ENCODE measurements at regions not wholly inside any gene's neighbourhood (a gene's known extent, or its start where the extent isn't known, plus 50 kb on each side); places are given as distances from the start of the nearest gene placed in this dataset.

GRCh38 chr13:30135868-30136267, 171.5 kb downstream of the KATNAL1 start:
- no peaks in the 10 kb centered on the region for H3K27me3 ChIP-seq (ENCODE audit: insufficient read depth, low read length)
- H3K9me3 ChIP-seq (ENCODE audit: low read depth, low read length) = no peaks in the 10 kb centered on the region
- H3K36me3 ChIP-seq (ENCODE audit: insufficient read depth, low read length) = no peaks in the 10 kb centered on the region
- H4K20me1 ChIP-seq (ENCODE audit: insufficient read depth, low read length) = no peaks in the 10 kb centered on the region
- H2AFZ ChIP-seq (ENCODE audit: low read length) = no peak overlapping the region
- H3K4me2 ChIP-seq (ENCODE audit: insufficient read depth, low read length) = no peak overlapping the region
- DNase-seq (ENCODE audit: insufficient read length, low spot score, missing footprints) = peak; percentile 83
- no peak for TF ChIP-seq CTCF (IDR thresholded peaks at IDR 0.05; ENCODE audit: extremely low read depth, low read depth, low read length)
- no peaks in the 10 kb centered on the region for H3K79me2 ChIP-seq (ENCODE audit: insufficient read depth, low read length)
- H3K4me3 ChIP-seq (ENCODE audit: insufficient read depth, low read length) = no peak overlapping the region
- H3K27ac ChIP-seq (ENCODE audit: low read depth, low read length) = no peak overlapping the region
- H3K4me1 ChIP-seq (ENCODE audit: insufficient read depth, low read length) = peaks cover 34% of the 10 kb centered on the region

GRCh38 chr13:30135351-30135750, 172.0 kb downstream of the KATNAL1 start:
- Histone ChIP-seq H3K4me1 (ENCODE audit: insufficient read depth, low read length) (peaks cover 34% of the 10 kb centered on the region), H3K27me3 (ENCODE audit: insufficient read depth, low read length) (no peaks in the 10 kb centered on the region), H3K27ac (ENCODE audit: low read depth, low read length) (no peak overlapping the region), H3K4me2 (ENCODE audit: insufficient read depth, low read length) (no peak overlapping the region), H3K4me3 (ENCODE audit: insufficient read depth, low read length) (no peak overlapping the region), H2AFZ (ENCODE audit: low read length) (no peak overlapping the region), H3K79me2 (ENCODE audit: insufficient read depth, low read length) (no peaks in the 10 kb centered on the region), H4K20me1 (ENCODE audit: insufficient read depth, low read length) (no peaks in the 10 kb centered on the region), H3K9me3 (ENCODE audit: low read depth, low read length) (no peaks in the 10 kb centered on the region), H3K36me3 (ENCODE audit: insufficient read depth, low read length) (no peaks in the 10 kb centered on the region)
- peak; percentile 79 for DNase-seq (ENCODE audit: insufficient read length, low spot score, missing footprints)
- no peak for TF ChIP-seq CTCF (IDR thresholded peaks at IDR 0.05; ENCODE audit: extremely low read depth, low read depth, low read length)

- no peak for DNase-seq (ENCODE audit: insufficient read length, low spot score, missing footprints)
- TF ChIP-seq CTCF (IDR thresholded peaks at IDR 0.05; ENCODE audit: extremely low read depth, low read depth, low read length) = no peak
- no peak overlapping the region for H2AFZ ChIP-seq (ENCODE audit: low read length)
Observed at GRCh38 chr13:30134578-30134977, 172.8 kb downstream of the KATNAL1 start.

GRCh38 chr13:30133996-30134395, 173.4 kb downstream of the KATNAL1 start:
- peak overlapping the region; percentile 51 for H3K4me2 ChIP-seq (ENCODE audit: insufficient read depth, low read length)
- no peaks in the 10 kb centered on the region for H3K9me3 ChIP-seq (ENCODE audit: low read depth, low read length)
- no peak overlapping the region for H3K4me3 ChIP-seq (ENCODE audit: insufficient read depth, low read length)
- H3K27me3 ChIP-seq (ENCODE audit: insufficient read depth, low read length) = no peaks in the 10 kb centered on the region
- no peaks in the 10 kb centered on the region for H3K79me2 ChIP-seq (ENCODE audit: insufficient read depth, low read length)
- H3K27ac ChIP-seq (ENCODE audit: low read depth, low read length) = peak overlapping the region; percentile 16
- H4K20me1 ChIP-seq (ENCODE audit: insufficient read depth, low read length) = no peaks in the 10 kb centered on the region
- DNase-seq (ENCODE audit: insufficient read length, low spot score, missing footprints) = peak; percentile 65
- peaks cover 34% of the 10 kb centered on the region for H3K4me1 ChIP-seq (ENCODE audit: insufficient read depth, low read length)
- peak overlapping the region; percentile 24 for H2AFZ ChIP-seq (ENCODE audit: low read length)
- H3K36me3 ChIP-seq (ENCODE audit: insufficient read depth, low read length) = no peaks in the 10 kb centered on the region
- no peak for TF ChIP-seq CTCF (IDR thresholded peaks at IDR 0.05; ENCODE audit: extremely low read depth, low read depth, low read length)

More at GRCh38 chr13:30134578-30134977, 172.8 kb downstream of the KATNAL1 start:
- Histone ChIP-seq H3K4me3 (ENCODE audit: insufficient read depth, low read length) (no peak overlapping the region), H3K27ac (ENCODE audit: low read depth, low read length) (no peak overlapping the region), H4K20me1 (ENCODE audit: insufficient read depth, low read length) (no peaks in the 10 kb centered on the region), H3K9me3 (ENCODE audit: low read depth, low read length) (no peaks in the 10 kb centered on the region), H3K79me2 (ENCODE audit: insufficient read depth, low read length) (no peaks in the 10 kb centered on the region), H3K4me2 (ENCODE audit: insufficient read depth, low read length) (no peak overlapping the region), H3K4me1 (ENCODE audit: insufficient read depth, low read length) (peaks cover 34% of the 10 kb centered on the region), H3K36me3 (ENCODE audit: insufficient read depth, low read length) (no peaks in the 10 kb centered on the region), H3K27me3 (ENCODE audit: insufficient read depth, low read length) (no peaks in the 10 kb centered on the region)
